ENCODE measurements at regions not wholly inside any gene's neighbourhood (a gene's known extent, or its start where the extent isn't known, plus 50 kb on each side); places are given as distances from the start of the nearest gene placed in this dataset.

- peak; percentile 13 to 25 for DNase-seq (ENCODE audit: low read depth in 1 of 2, low spot score in 1 of 2)
- no peaks in the 10 kb centered on the region for H3K36me3 ChIP-seq
- H3K27me3 ChIP-seq = no peaks in the 10 kb centered on the region
- TF ChIP-seq, protein P1, sequence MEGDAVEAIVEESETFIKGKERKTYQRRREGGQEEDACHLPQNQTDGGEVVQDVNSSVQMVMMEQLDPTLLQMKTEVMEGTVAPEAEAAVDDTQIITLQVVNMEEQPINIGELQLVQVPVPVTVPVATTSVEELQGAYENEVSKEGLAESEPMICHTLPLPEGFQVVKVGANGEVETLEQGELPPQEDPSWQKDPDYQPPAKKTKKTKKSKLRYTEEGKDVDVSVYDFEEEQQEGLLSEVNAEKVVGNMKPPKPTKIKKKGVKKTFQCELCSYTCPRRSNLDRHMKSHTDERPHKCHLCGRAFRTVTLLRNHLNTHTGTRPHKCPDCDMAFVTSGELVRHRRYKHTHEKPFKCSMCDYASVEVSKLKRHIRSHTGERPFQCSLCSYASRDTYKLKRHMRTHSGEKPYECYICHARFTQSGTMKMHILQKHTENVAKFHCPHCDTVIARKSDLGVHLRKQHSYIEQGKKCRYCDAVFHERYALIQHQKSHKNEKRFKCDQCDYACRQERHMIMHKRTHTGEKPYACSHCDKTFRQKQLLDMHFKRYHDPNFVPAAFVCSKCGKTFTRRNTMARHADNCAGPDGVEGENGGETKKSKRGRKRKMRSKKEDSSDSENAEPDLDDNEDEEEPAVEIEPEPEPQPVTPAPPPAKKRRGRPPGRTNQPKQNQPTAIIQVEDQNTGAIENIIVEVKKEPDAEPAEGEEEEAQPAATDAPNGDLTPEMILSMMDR (IDR thresholded peaks at IDR 0.05; ENCODE audit: low read depth, low read length) = no peak
- H3K4me1 ChIP-seq (ENCODE audit: low read depth) = peaks cover 32% of the 10 kb centered on the region
- H3K4me3 ChIP-seq = no peak overlapping the region
- peak overlapping the region; percentile 82 for H3K27ac ChIP-seq
- H3K9me3 ChIP-seq (ENCODE audit: low read depth) = no peaks in the 10 kb centered on the region
These were observed 389.1 kb downstream of the GADD45G start for GRCh38 chr9:89993678-89994630.

DNA sequence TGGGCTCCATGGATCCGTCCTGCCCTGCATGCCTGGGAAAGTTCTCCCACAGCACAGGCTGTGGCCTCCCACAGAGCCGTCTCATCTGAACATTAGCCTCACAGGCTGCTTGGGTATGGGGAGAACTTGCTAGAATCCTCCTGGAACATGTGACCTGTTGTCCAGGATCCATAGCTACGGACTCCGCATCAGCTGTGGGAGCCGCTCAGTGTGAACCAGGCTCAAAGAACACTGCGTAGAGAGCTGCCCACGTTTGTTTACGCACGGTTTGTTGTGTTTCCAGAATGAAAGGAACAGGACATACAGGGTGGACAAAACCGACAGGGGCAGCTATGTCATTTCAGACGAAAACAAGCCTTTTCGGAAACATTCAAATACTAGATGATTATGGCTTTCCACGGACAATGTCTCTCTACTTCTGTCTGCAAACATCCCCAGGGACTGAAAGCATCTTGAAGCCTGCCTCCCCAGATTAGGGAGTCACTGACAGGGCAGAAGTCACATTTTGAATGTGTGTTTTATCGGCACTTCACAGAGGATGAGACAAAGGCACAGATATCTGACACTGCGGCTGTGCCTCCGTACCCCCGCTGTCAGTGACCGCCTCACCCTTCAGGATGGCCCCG is 390.3 kb downstream of the GADD45G start:
- Histone ChIP-seq H3K27ac (peak overlapping the region; percentile 82), H3K4me3 (no peak overlapping the region), H3K9me3 (ENCODE audit: low read depth) (no peaks in the 10 kb centered on the region), H3K4me1 (ENCODE audit: low read depth) (peaks cover 43% of the 10 kb centered on the region), H3K27me3 (no peaks in the 10 kb centered on the region), H3K36me3 (no peaks in the 10 kb centered on the region)
- TF ChIP-seq, protein P1 (IDR thresholded peaks at IDR 0.05; ENCODE audit: low read depth, low read length) = no peak
- DNase-seq (ENCODE audit: low read depth in 1 of 2, low spot score in 1 of 2) = no peak

- Histone ChIP-seq H3K4me1 (ENCODE audit: low read depth) (peaks cover 53% of the 10 kb centered on the region), H3K27me3 (no peaks in the 10 kb centered on the region), H3K9me3 (ENCODE audit: low read depth) (no peaks in the 10 kb centered on the region), H3K27ac (peak overlapping the region; percentile 82), H3K36me3 (no peaks in the 10 kb centered on the region), H3K4me3 (no peak overlapping the region)
- DNase-seq (ENCODE audit: low read depth in 1 of 2, low spot score in 1 of 2) = no peak
- TF ChIP-seq, protein P1 (IDR thresholded peaks at IDR 0.05; ENCODE audit: low read depth, low read length) = no peak
These were observed 391.3 kb downstream of the GADD45G start for GRCh38 chr9:89996116-89996515.

DNA sequence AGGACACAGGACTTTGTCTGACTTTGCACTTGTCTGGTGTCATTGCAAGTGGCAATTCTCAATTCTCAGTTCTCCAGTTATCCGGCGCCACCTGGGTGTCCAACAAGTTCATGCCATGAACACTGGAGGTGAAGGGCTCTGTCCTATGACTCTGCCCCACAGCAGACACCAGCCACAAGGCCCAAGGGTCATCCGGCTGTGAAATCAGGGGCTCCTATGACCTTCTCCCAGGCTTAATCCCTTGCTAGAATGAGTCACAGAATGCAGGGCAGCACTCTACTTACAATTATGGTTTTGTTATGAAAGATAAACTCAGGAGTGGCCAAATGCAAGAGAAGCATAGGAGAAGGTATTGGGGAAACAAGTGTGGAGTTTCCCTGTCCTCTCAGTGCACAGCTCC is 392.0 kb downstream of the GADD45G start:
- no peak overlapping the region for H3K27ac ChIP-seq
- DNase-seq (ENCODE audit: low read depth in 1 of 2, low spot score in 1 of 2) = no peak
- TF ChIP-seq, protein P1 (IDR thresholded peaks at IDR 0.05; ENCODE audit: low read depth, low read length) = peak; percentile 5
- H3K4me1 ChIP-seq (ENCODE audit: low read depth) = peaks cover 53% of the 10 kb centered on the region
- no peak overlapping the region for H3K4me3 ChIP-seq
- no peaks in the 10 kb centered on the region for H3K9me3 ChIP-seq (ENCODE audit: low read depth)
- H3K36me3 ChIP-seq = no peaks in the 10 kb centered on the region
- H3K27me3 ChIP-seq = no peaks in the 10 kb centered on the region

DNA sequence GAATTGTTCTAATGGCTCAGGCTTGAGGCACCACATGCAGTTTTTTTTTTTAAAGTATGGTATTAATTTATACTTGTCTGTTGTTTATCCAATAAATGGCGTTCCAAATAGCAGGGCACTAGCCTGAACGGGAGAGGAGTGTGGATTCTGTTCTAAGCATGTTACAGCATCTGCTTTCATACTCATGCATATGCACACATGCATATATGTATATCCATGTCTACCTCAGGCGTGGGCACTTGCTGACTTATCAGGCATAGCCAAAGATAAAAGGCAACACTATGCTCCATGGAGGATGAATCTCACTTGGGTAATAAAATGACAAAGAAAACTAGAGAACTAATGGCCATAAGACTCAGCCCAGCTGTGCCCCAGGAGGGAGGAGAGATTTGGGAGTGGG is 393.8 kb downstream of the GADD45G start:
- TF ChIP-seq, protein P1 (IDR thresholded peaks at IDR 0.05; ENCODE audit: low read depth, low read length) = no peak
- Histone ChIP-seq H3K4me1 (ENCODE audit: low read depth) (peaks cover 56% of the 10 kb centered on the region), H3K9me3 (ENCODE audit: low read depth) (no peaks in the 10 kb centered on the region), H3K36me3 (no peaks in the 10 kb centered on the region), H3K27me3 (no peaks in the 10 kb centered on the region), H3K4me3 (no peak overlapping the region), H3K27ac (no peak overlapping the region)
- no peak for DNase-seq (ENCODE audit: low read depth in 1 of 2, low spot score in 1 of 2)

Data from cardiac muscle cell (in vitro differentiated cells and primary cell).